ENCODE measurements at regions not wholly inside any gene's neighbourhood (a gene's known extent, or its start where the extent isn't known, plus 50 kb on each side); places are given as distances from the start of the nearest gene placed in this dataset.

DNA sequence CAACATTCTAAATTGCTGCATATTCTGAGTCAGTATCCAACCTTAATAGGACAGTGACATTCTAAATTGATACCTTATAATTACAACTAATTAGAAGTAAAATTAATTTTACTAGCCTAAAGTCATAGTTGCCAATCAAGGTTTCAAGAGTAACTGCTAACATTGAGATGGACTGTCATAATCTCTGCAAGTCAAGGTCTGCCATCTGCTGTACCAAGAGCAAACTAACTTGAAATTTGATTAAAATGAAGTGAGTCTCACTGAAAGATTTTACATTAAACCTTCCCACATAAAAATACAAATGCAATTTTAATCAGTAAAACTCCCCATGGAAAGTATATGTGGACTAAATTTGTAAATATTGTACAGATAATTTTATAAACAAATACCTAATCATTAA is 235.3 kb downstream of the PRDM9 start:
- TF ChIP-seq, protein P1, sequence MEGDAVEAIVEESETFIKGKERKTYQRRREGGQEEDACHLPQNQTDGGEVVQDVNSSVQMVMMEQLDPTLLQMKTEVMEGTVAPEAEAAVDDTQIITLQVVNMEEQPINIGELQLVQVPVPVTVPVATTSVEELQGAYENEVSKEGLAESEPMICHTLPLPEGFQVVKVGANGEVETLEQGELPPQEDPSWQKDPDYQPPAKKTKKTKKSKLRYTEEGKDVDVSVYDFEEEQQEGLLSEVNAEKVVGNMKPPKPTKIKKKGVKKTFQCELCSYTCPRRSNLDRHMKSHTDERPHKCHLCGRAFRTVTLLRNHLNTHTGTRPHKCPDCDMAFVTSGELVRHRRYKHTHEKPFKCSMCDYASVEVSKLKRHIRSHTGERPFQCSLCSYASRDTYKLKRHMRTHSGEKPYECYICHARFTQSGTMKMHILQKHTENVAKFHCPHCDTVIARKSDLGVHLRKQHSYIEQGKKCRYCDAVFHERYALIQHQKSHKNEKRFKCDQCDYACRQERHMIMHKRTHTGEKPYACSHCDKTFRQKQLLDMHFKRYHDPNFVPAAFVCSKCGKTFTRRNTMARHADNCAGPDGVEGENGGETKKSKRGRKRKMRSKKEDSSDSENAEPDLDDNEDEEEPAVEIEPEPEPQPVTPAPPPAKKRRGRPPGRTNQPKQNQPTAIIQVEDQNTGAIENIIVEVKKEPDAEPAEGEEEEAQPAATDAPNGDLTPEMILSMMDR (IDR thresholded peaks at IDR 0.05): no peak
- no peak for TF ChIP-seq POLR2AphosphoS5 (IDR thresholded peaks at IDR 0.05)
